Activated CD4-positive, alpha-beta T cell treated with anti-CD3 and anti-CD28 coated beads for 4 hours (primary cell): ENCODE measurements at regions not wholly inside any gene's neighbourhood (a gene's known extent, or its start where the extent isn't known, plus 50 kb on each side); places are given as distances from the start of the nearest gene placed in this dataset.

Experiments used
- DNase-seq, 2 donors: peaks; one replicate each; pipeline ENCODE4 v3.0.0-alpha.2; 2020

- DNase-seq: no peak
Measured at GRCh38 chrX:150143721-150144440, 205.6 kb upstream of the EOLA2 start.

- no peak for DNase-seq
Measured at GRCh38 chrX:150146271-150146896, 208.1 kb upstream of the EOLA2 start.

GRCh38 chrX:150148749-150149672, 210.7 kb upstream of the EOLA2 start:
- DNase-seq: no peak

- no peak for DNase-seq
Measured at GRCh38 chrX:150150076-150150779, 211.9 kb upstream of the EOLA2 start.

GRCh38 chrX:150150780-150151125, 212.4 kb upstream of the MAMLD1 start:
- DNase-seq: no peak

- DNase-seq: no peak
Measured at GRCh38 chrX:150152036-150152435, 211.1 kb upstream of the MAMLD1 start.

- no peak for DNase-seq
Measured at GRCh38 chrX:150152546-150152945, 210.6 kb upstream of the MAMLD1 start.

- no peak for DNase-seq
Measured at GRCh38 chrX:150155436-150156035, 207.6 kb upstream of the MAMLD1 start.

- no peak for DNase-seq
Measured at GRCh38 chrX:150156615-150157014, 206.5 kb upstream of the MAMLD1 start.

GRCh38 chrX:150157291-150157690, 205.8 kb upstream of the MAMLD1 start:
- DNase-seq: no peak

GRCh38 chrX:150158554-150159332, 204.4 kb upstream of the MAMLD1 start:
- DNase-seq: no peak

- no peak for DNase-seq
Measured at GRCh38 chrX:150159537-150159936, 203.6 kb upstream of the MAMLD1 start.

- DNase-seq: no peak
Measured at GRCh38 chrX:150160656-150161055, 202.5 kb upstream of the MAMLD1 start.

GRCh38 chrX:150161193-150161592, 201.9 kb upstream of the MAMLD1 start:
- no peak for DNase-seq

- no peak for DNase-seq
Measured at GRCh38 chrX:150162141-150162540, 201.0 kb upstream of the MAMLD1 start.

GRCh38 chrX:150163221-150163930, 199.7 kb upstream of the MAMLD1 start:
- DNase-seq: no peak

GRCh38 chrX:150163956-150164726, 199.0 kb upstream of the MAMLD1 start:
- DNase-seq: no peak

- DNase-seq: no peak
Measured at GRCh38 chrX:150164971-150165600, 198.0 kb upstream of the MAMLD1 start.

- DNase-seq: no peak
Measured at GRCh38 chrX:150165776-150166610, 197.1 kb upstream of the MAMLD1 start.
